ENCODE measurements at regions not wholly inside any gene's neighbourhood (a gene's known extent, or its start where the extent isn't known, plus 50 kb on each side); places are given as distances from the start of the nearest gene placed in this dataset.
"Not testable (repeated sequence)": the region's sequence is repeated elsewhere in the genome, so short reads cannot be mapped to it uniquely, and the experiment has no call there.

DNA sequence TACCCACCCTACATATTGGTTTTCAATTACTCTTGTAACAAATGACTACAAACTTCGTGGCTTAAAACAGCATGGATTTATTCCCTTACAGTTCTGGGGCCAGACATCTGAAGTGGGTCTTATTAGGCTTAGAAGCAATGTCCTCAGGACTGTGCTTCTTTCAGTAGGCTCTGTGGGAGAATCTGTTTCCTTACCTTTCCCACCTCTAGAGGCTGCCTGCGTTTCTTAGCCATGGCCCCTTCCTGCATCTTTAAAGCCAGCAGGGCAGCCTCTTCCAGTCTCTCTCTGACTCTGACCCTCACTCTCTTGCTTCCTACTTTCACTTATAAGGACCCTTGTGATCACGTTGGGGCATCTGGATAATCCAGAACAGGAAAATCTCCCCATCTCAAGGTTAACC is 252.5 kb upstream of the PGRMC2 start:
- DNase-seq (ENCODE audit: low spot score) (no peak), ATAC-seq (no peak)

DNA sequence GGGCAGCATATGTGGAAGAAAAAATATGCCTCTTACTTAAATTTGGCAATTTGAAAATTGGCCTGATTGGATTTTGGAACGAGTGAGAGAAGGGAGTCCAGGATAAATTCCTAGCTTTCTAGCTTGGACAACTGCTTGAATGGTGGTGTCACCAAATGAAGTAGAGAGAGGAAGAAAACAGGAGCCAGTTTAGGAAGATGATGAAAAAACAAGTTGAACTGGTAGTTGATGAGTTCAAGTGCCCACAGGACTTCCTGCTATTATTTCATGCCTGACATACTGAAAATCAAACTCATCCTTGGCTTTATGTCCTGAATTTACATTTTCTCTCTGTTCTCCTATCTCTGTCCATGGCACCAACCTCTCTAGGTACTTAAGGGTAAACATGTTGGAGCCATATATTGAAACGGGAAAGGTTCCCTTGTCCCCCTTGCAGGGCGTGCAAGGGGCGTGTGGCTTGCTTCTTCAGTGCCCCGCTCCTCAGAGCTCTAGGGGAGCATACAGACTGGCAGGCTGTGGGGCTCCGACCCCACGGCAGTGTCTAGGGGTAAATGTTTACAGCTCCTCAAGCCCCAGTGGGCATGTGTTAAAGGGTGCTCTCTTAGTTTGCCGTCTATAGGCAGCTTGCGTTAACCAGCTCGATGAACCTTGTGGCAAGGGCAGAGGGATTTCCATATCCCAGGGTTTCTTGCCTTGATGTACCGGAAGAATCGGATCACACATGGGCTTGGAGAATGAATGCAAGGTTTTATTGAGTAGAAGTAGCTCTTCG is 250.7 kb upstream of the PGRMC2 start:
- ATAC-seq (no peak), DNase-seq (ENCODE audit: low spot score) (no peak)

DNA sequence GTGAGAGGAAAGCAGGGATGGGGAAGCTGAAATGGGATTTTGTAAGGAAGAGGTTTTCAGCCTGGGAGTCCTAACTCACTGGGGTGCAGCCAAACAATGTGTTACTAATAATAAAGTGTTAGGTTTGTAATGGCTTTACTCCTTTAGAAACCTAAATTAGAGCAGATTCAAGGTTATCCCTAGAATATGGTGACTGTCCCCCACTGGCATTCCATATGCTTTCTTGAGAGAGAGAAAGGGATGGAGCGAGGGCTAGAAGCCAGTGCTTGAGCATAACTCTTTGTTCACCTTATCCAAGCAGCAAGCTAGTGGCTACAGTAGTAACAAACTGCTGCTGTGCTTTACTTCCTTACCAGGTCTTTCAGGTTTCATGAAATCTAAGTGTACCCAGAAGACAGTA is 249.1 kb upstream of the PGRMC2 start:
- ATAC-seq (no peak), DNase-seq (ENCODE audit: low spot score) (no peak)

DNA sequence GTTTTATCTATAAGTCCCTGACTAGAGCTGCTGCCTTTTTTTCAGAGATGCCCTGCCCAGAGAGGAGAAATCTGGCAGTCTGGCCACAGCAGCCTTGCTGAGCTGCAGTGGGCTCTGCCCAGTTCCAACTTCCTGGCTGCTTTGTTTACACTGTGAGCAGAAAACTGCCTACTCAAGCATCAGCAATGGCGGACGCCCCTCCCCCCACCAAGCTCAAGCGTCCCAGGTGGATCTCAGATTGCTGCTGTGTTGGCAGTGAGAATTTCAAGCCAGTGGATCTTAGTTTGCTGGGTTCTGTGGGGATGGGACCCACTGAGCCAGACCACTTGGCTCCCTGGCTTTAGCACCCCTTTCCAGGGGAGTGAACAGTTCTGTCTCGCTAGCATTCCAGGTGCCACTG is 247.9 kb upstream of the PGRMC2 start:
- not testable (repeated sequence) for DNase-seq (ENCODE audit: low spot score); ATAC-seq

DNA sequence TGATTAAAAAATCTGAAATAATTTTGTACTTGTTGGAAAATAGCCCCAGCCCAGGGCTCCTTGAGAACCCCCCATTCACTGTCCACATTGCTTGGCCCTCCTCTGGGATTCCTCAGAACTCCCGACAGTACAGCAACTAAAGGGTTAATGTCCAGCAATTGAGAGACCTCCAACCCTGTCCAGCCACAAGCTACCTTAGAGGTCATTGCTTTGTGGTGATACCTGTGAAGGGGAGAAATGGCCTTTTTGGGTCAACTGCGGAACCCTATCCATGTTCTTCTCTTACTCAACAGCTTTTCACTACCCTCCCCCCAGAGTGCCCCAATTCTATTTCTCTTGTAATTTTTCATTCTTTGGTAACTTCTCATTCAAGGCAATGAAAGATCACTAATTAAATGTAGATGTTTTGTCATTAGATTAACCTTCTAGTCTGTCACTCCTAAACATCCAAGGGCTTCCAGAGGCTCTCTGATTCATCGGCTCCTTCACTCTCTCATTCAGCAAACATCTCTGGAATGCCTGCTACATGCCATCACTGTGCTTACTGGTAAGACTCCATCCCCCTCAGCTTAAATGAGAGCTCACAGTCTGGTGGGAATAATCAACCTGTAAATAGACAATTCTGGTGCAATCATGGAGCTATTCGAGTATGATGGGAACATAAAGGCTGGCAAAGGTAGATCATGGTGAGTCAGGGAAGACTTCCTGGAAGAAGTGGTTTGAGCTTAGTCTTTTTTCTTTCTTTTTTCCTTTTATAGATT is 241.4 kb upstream of the PGRMC2 start:
- ATAC-seq (no peak), DNase-seq (ENCODE audit: low spot score) (no peak)

DNA sequence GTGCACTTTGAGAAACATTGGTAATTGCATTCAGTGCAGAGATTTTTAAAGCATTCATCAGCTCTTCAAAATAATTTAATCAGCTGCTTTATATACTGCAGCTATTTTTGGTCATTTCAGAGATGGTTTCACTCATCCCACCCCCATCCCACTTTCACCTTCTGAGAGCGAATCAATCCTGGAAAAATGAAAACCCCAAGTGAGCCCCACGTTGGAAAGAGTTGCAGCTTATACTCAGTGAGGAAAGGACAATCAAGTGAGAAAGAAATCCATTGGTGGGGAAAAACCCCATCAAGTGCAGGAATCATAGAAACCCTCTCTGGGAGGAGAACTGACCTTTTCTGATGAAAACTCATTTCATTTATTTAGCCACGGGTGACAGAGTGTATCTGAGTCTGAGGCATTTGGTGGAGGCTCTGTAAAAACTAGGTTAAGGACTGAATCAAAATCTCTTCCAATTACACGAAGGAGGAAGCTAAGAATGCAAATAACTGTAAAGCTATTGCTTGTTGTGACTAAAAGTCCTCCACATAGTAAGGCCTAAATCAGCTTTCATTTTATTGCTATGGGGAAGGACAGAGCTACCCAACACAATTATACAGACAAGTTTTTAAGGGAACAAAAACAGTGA is 240.4 kb upstream of the PGRMC2 start:
- ATAC-seq (no peak), DNase-seq (ENCODE audit: low spot score) (no peak)

DNA sequence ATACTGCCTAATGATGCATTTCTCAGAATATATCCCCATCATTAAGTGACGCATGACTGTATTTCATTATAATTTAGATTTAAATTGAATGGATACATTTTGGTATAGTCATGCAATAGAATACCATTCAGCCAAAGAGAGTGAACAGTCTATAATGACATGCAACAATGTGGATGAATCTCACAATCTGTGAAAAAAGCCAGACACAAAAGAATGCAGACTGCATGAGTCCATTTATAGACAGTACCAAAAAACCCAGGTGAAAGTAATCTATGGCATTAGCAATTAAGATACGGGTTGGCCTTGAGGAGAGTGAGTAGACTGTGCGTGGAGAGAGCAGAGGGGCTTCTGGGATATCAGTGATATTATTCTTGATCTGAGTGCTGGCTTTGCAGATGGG is 239.7 kb upstream of the PGRMC2 start:
- ATAC-seq (no peak), DNase-seq (ENCODE audit: low spot score) (no peak)

DNA sequence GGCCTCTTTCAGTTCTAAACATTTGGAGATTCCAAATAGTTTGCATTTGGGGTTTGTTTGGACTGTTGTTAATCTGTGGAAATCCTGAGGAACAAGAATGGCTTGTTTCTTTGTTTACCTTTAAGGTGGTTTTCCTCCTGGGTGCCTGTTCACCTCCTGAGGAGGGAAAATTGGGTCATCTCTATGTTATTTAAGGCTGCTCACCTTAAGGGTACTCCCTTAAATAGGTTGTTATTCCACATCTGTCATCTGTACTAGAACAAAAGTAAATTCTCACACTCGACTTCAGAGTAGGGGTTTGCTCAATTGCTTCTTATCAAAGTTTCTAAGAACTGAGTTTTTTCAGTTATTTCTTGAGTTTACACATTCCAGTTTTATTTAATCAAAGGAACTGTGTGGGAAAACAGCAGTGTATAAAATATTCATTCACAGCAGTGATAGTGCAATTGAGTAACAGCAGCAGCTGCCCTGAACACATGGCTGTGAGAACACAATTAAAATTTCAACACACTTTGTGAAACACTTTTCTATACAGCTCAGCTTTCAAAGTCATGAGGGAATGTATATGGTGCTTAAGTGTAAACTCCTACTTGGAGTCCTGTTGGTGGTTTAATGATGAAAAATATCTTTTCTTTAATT is 238.5 kb upstream of the PGRMC2 start:
- ATAC-seq: no peak

DNA sequence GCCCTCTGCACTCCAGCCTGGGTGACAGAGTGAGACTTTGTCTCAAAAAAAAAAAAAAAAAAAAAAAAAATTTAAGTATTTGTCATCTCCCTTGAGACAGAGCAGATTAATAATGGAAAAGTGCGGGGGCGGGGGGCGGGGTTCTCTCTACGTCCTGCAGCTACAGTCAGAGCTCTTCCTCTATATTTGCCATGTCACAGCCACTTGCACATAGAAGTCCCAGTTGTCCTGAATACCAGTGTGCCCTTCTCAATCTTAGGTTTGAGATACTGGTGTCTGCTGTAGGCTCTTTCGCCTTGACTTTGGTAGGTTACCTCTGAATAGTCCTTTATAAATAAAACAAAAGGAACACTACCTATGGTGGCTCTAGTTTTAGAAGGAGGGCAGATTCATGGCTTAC is 237.8 kb upstream of the PGRMC2 start:
- ATAC-seq (no peak), DNase-seq (ENCODE audit: low spot score) (no peak)

More for the DNA sequence above, 238.5 kb upstream of the PGRMC2 start:
- no peak for DNase-seq (ENCODE audit: low spot score)

DNA sequence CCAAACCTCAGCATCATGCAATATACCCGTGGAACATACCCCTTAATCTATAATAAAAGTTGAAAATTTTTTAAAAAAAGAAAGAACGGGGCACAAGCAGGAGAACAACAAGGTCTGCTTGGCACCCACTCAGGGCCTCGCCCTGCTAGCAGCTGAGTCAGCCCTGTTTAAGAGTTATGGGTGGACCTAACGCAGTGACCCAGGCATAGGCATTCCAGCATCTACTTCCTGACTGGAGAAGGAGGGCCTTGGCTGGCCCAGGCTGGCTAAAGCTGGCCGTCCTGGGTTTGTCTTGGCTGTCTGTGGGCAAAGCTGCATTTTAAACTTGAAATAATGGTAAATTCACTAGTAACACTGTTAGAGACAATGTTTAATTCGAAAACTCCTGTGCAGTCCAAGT is 236.7 kb upstream of the PGRMC2 start:
- no peak for DNase-seq (ENCODE audit: low spot score)
- ATAC-seq: no peak

DNA sequence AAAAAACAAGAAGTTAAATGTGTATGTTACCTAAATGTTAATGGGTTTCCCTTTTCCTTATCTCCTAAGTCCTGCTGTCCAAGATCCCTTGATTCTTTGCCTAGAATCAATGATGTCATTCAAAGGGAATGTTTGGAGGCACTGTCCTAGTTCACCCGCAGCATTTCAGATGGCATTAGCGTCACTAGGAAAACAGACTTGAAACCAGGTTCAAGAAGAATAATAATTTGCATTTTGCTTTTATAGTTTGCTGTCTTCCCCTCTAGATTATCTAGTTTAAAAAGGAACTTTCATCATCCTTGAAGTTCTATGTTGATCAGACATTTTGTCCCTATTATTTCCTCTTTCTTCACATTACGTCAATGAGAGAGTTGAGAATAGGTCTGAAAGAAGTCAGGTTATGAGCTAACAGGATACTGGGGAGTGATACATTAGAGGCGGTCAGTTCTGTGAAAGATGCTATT is 234.1 kb upstream of the PGRMC2 start:
- DNase-seq (ENCODE audit: low spot score): no peak

DNA sequence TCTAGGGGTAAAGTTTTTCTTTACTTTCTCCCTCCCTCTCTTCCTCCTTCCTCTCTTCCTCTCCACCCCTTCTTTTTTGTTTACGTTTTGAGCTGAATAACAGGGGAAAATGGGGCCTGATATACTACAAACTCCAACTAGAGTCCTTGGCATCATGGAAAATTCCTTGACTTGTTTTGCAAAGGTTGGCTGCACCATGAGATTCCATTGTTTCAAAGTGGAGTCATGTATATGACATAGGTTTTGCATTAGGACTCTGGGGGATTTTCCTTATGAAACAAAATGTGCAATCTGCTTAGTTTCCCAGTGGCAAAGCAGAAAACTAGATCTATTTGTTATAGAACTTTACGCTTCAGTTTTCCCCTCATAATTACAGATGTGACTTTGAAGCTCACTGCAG is 233.5 kb upstream of the PGRMC2 start:
- ATAC-seq (no peak), DNase-seq (ENCODE audit: low spot score) (no peak)

More for the DNA sequence above, 234.1 kb upstream of the PGRMC2 start:
- ATAC-seq: no peak

DNA sequence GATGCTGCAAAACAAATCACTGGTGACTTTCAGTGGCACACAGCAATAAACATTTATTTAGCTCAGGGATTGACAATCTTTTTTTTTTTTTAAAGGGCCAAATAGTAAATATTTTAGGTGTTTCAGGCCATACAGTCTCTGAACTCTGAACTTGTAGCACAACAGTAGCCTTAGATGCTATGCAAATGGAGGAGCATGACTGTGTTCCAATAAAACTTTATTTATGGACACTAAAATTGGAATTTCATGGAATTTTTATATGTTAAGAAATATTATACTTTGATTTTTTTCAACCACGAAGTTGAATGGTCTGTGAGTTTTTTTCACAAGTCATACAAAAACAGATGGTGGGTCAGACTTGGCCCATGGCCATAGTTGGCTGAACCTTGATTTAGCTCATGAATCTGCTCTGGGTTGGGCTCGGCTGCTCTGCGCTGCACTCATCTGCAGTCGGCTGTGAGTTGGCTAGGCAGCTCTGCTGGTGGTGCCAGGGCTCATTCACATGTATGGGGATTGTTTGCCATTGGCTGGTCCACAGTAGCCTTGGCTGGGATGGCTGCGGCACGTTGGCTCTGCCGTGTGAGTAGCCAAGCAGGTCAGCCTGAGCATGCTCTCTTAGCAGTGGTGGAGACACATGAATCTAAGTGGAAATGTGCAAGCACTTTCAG is 231.7 kb upstream of the PGRMC2 start:
- DNase-seq (ENCODE audit: low spot score) (no peak), ATAC-seq (no peak)

DNA sequence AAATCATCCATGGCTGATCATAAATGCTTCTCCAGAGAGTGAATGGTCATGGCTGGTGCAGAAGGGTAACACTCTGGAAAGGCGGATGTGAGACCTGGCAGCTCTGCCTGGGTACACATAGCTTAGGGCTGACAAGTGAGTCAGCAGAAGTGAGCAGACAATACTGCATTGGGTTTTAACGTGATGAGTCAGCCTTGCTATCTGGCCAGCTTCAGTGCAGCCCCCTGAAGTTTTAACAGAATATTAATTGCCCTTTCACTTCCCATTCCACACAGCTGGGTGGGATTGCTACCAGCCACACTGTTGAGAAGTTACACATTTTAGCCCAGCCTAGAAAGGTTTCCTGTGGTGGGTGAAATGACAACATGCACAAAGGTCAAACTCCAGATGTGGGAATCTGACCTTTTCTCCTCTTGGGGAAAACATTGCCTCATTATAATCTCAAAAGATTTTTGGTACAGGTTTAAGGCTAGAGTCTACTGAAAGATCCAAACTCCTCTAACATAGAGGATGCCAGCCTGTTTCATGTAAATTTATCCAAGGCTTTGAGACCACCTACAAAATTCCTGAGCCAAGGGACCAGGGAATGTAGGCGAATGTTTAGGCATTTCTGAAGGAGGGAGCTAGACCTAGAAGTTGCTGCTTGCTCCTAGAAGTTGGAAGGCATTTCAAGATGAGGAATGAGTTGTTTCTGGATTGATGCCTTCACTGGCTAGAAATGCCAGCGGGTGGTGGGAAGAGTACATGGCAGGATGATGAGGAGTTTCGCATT is 230.3 kb upstream of the PGRMC2 start:
- no peak for DNase-seq (ENCODE audit: low spot score)
- peak; percentile 90 for ATAC-seq

DNA sequence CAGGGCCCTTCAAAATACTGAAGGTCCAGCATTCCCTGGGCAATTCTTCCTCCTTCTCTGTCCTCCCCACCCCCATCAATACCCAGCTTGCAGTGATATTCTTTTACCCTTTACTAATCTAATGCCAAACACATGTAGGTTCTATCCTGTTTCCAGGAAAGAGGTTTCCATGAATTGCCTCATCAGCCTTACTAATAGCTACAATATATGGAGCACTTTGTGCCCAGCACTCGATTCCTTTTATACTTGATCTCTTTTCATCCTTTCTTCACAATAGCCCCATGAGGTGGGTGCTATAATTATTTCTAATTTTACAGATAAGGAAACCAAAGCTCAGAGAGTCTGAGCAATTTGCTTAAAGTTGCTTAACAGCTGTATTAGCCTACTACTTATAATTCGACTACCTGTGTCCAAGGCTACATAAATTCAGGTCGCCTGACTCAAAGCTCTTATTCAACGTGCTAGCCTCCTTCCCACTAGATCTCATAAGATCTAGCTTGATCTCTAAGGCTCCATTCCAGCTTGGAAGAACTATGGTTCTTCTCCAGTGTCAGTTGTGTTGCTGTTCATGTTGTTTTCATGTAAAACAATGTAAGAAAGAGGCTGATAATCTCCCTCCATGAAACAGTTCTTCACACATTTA is 229.6 kb upstream of the PGRMC2 start:
- no peak for DNase-seq (ENCODE audit: low spot score)
- ATAC-seq: no peak

DNA sequence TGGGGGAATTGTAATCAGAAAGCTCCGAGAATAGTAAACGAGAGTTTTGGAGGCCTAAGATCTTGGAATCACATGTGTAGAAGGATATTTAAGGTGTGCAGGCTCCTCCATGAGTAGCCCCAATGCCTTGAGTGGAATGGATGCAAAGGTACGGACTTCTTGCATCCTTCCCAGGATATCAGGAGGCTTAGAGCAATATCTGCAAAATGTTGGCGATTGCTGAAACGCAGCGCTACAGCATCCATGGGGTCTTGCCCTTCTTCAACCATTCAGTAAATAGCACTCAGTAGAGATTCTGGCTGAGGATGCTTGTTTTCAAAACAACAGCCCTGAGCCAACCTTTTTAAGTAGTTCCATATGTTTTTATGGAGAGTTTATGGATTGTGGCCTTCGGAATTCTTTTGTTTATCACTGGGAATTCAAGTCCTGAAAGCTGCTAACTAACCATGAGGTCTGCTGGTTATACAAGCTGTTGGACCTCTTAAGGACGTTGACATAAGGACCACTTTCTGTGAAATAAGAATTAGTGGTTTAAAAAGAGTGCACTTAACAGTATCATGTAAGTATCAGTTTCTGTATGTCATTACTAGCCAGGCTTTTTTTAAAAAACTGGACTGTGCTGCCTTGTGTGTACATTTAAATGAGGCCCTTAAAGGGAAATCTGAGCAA is 228.8 kb upstream of the PGRMC2 start:
- ATAC-seq: no peak
- no peak for DNase-seq (ENCODE audit: low spot score)

DNA sequence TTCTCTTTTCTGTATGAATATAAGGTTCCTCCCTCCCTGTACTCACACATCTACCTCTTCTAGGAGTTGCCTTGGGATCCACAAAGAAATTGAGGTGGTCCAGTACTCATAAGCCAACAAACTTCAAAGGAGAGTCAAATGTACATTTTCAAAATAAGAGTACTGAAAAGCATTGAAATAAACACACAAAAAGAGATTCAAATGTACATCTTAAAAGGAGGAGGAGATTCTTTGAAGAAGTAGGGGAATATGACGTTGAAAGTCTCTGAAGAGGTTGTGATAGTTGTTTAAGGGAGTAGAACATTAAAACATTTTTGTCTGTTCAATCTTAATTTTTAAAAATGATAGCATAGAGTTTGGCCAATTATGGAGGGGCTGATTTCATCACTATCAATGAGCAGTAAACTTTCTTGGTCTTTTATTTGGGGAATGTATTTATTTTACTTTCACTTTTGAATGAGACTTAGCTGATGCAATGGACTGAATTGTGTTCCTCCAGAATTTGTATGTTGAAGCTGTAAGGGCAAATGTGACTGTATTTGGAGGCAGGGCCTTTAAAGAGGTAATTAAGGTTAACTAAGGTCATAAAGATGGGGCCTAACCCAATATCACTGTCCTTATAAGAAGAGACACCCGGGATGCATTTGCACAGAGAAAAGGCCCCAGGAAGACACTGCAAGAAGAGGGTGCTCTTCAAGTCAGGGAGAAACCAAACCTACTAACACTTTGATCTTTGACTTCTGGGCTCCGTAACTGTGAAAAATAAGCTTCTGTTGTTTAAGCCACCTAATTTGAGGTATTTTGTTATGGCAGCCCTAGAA is 226.3 kb upstream of the PGRMC2 start:
- ATAC-seq (no peak), DNase-seq (ENCODE audit: low spot score) (no peak)

DNA sequence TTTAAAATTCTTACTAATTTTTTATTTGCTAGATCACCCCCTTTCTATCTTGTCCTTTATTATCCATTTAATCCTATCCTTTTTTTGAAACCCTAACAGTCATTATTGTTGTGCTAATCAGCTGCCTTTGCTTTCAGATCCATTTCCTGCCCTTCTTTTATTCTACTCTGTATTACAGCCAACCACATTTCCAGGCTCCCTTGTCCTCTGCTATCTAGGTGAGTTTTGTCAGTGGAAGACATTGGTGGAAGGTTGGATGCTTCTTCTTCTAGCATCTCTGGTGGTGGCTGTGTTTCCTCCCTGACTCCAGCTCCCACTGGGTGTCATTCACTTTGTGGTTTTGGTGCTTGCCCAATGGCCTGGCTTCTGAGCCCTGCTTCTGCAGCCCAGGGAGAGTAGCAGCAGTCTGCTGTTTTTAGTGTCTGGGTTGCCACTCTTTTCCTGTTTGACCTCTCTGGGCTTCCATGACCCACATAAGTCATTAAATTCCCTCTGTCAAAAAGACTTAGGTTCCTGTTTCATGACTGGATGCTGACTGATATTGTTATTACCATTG is 225.2 kb upstream of the PGRMC2 start:
- DNase-seq (ENCODE audit: low spot score) (no peak), ATAC-seq (no peak)
